T-helper 2 cell (primary cell): ENCODE measurements at regions not wholly inside any gene's neighbourhood (a gene's known extent, or its start where the extent isn't known, plus 50 kb on each side); places are given as distances from the start of the nearest gene placed in this dataset.
"Not testable (repeated sequence)": the region's sequence is repeated elsewhere in the genome, so short reads cannot be mapped to it uniquely, and the experiment has no call there.

Source experiments
- DNase-seq, 5 experiments: peaks; one replicate each; pipeline versions ENCODE4 v3.0.0 to v3.0.0-alpha.2; 2012 to 2022

GRCh38 chr5:124504081-124504916 lies 242.1 kb downstream of the ZNF608 start:
- no peak for DNase-seq

DNA sequence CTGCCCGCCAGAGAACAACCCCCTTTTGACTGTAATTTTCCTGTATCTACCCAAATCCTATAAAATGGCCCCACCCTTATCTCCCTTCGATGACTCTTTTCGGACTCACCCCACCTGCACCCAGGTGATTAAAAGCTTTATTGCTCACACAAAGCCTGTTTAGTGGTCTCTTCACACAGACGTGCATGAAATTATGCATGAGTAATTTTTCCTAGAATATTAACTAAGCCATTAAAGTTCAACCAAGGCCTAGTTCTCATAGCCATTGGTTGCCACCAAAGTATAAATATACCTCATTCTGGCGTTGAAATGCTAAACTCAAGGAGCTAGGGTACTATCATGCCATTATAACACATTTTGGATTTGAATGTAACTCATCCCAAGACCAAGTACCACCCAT lies 243.9 kb downstream of the ZNF608 start:
- no peak for DNase-seq

- DNase-seq = not testable (repeated sequence)
Observed at GRCh38 chr5:124499818-124500217, 246.6 kb downstream of the ZNF608 start.

DNA sequence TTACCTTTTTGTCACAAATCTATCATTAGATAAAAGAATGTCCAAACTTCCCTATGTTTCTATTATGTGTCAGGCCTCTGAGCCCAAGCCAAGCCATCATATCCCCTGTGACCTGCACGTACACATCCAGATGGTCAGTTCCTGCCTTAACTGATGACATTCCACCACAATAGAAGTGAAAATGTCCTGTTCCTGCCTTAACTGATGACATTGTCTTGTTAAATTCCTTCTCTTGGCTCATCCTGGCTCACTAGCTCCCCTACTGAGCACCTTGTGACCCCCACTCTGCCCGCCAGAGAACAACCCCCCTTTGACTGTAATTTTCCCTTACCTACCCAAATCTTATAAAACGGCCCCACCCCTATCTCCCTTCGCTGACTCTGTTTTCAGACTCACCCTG lies 249.5 kb downstream of the ZNF608 start:
- not testable (repeated sequence) for DNase-seq

- DNase-seq = no peak
Observed at GRCh38 chr5:124494540-124495116, 251.8 kb downstream of the ZNF608 start.

DNA sequence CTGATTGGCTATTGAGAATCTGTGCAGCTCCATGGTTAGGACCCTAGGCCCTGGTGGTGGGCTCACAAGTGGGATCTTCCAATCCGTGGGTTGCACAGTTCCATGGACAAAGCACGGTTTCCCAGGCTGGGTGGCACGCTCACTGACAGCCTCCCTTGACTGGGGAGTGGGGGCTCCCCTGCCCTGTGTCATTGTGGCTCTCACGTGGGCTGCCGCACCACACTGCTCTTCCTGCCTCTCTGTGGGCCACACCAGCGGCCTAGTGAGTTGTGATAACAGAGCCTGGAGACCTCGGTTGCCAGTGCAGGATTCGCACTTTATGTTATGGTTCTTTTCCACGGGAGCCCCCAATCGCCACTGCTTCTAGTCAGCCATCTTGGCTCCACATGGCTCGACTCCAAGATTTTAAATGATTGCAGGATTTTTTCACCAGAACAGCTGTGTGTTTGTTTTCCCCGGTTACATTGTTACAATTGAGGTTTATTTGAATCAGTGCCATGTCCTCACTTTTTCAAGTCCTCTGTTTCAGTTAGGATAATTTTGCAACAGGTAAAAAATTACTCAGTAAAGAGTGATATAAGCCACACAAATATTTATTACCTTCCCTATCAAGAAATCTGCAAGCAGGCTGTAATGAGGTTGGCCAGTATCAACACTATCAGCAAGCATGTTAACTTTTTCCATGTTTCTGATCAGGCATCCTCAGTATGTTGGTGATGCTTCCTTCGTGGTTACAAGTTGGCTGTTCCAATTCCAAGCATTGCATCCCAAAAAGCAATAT lies 253.8 kb downstream of the ZNF608 start:
- no peak for DNase-seq

GRCh38 chr5:124490315-124490714 lies 256.1 kb downstream of the ZNF608 start:
- not testable (repeated sequence) for DNase-seq

DNA sequence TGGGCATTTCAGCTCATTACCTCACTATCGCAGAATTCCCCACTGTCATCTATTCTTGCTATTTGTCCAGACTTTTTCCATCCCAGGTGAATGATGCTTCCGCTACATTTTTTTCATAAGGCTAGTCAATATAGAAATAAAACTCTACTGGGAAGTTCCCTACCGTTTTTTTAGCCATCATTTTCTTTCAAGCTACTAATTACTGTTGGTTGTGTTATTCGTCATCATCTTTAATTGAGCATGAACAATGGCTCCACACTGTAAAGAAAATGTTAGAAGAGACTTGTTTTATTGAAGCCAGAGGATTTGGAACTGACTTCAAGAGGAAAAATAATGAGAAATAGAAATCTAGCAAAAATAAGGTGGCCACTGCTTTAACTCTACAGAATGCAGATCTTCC lies 265.0 kb downstream of the ZNF608 start:
- no peak for DNase-seq

DNA sequence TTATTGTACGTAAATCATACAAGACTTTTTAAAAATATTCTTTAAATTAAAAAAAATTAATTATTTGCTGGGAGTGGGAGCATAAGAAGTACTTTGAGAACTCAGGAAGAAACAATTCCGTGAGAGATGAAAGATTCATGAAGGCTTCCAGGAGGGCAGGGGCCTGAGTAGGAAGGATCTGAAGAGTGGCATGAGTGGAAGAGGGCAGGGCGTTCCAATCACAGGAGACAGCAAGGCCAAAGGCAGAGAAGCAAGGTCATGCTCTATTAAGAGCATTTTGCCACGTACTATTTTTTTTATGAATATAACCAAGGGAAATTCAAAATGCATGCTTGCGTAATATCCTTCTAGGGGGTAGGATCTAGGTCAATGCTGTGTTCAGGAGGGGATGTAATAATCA lies 265.5 kb downstream of the ZNF608 start:
- no peak for DNase-seq

GRCh38 chr5:124480022-124480421 lies 266.4 kb downstream of the ZNF608 start:
- DNase-seq = no peak

DNA sequence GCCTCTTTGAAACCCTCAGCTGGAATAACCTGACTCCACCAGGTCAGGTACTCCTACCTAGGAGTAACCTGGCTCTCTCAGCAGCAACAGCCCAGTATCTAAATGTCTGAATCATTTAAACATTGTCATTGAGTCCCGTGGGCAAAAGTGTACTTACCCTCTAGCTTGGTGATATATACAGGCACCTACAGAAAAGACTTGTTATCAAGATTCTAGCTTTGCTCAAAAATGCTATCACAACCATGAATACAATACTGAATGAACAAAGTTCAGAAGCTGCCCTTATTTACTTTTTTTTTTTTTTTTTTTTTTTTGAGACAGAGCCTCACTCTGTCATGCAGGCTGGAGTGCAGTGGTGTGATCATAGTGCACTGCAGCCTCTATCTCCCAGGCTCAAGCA lies 268.2 kb downstream of the ZNF608 start:
- DNase-seq = no peak

GRCh38 chr5:124477577-124477976 lies 268.9 kb downstream of the ZNF608 start:
- no peak for DNase-seq

GRCh38 chr5:124477062-124477461 lies 269.4 kb downstream of the ZNF608 start:
- DNase-seq = no peak

GRCh38 chr5:124474528-124475215 lies 271.8 kb downstream of the ZNF608 start:
- DNase-seq = no peak

- DNase-seq = no peak
Observed at GRCh38 chr5:124468671-124469411, 277.6 kb downstream of the ZNF608 start.

GRCh38 chr5:124467745-124468144 lies 278.7 kb downstream of the ZNF608 start:
- no peak for DNase-seq

- no peak for DNase-seq
Observed at GRCh38 chr5:124466011-124466410, 280.4 kb downstream of the ZNF608 start.

- no peak for DNase-seq
Observed at GRCh38 chr5:124463851-124464250, 282.6 kb downstream of the ZNF608 start.

- DNase-seq = no peak
Observed at GRCh38 chr5:124462751-124463150, 283.7 kb downstream of the ZNF608 start.

DNA sequence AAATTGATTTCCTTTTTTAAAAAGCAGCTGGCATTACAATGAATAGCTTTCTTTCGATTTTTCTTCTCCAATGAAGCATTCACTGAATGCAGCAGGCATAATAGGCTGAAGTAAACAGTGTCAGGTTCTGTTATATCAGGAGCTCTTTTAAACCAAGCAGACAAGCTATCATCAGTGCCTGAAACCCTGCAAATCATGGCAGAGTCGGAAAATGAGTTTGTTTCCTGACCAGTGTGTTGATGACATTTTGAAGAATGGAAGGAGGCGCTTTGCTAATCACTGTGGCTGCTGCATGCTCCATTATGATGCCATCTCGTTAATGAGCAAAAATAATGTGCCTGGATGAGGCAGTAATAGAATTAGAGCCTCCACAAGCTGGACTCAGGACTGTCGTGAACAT lies 284.5 kb downstream of the ZNF608 start:
- no peak for DNase-seq

- DNase-seq = no peak
Observed at GRCh38 chr5:124461157-124461556, 285.3 kb downstream of the ZNF608 start.

GRCh38 chr5:124460642-124461041 lies 285.8 kb downstream of the ZNF608 start:
- DNase-seq = no peak
